ENCODE measurements at regions not wholly inside any gene's neighbourhood (a gene's known extent, or its start where the extent isn't known, plus 50 kb on each side); places are given as distances from the start of the nearest gene placed in this dataset.
"Not testable (repeated sequence)": the region's sequence is repeated elsewhere in the genome, so short reads cannot be mapped to it uniquely, and the experiment has no call there.

GRCh38 chrX:115388879-115389278 lies 99.4 kb downstream of the LUZP4 start:
- no peak for TF ChIP-seq POLR2A (IDR thresholded peaks at IDR 0.05)
- TF ChIP-seq, protein P1, sequence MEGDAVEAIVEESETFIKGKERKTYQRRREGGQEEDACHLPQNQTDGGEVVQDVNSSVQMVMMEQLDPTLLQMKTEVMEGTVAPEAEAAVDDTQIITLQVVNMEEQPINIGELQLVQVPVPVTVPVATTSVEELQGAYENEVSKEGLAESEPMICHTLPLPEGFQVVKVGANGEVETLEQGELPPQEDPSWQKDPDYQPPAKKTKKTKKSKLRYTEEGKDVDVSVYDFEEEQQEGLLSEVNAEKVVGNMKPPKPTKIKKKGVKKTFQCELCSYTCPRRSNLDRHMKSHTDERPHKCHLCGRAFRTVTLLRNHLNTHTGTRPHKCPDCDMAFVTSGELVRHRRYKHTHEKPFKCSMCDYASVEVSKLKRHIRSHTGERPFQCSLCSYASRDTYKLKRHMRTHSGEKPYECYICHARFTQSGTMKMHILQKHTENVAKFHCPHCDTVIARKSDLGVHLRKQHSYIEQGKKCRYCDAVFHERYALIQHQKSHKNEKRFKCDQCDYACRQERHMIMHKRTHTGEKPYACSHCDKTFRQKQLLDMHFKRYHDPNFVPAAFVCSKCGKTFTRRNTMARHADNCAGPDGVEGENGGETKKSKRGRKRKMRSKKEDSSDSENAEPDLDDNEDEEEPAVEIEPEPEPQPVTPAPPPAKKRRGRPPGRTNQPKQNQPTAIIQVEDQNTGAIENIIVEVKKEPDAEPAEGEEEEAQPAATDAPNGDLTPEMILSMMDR (IDR thresholded peaks at IDR 0.05): no peak
- Histone ChIP-seq H3K4me1 (no peaks in the 10 kb centered on the region), H3K27me3 (no peaks in the 10 kb centered on the region), H3K9me3 (no peaks in the 10 kb centered on the region), H3K36me3 (no peaks in the 10 kb centered on the region), H3K4me3 (no peak overlapping the region), H3K27ac (no peak overlapping the region)
- WGBS, 2 donors: 79 to 80% methylated on average over 4 of the region's 4 CpGs
- no peak for DNase-seq
- intact Hi-C loops (cut with DNase I): no loop called here

DNA sequence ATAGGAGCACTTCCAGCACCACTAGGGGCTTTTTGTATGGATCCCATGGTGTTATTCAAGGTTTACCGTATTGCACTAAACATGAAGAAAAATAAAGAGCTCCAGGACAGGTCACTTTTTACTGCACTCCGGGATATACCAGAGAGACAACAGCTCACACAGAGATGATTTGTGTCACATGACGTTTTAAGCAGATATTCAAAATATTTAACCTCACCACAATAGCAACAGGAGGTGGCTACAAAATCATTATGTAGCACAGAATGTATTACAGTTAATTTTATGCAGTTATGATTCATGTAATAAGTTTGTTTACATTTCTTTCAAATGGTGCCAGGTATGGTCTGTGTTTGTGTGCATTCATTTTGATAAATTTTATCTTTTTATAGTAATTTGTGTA lies 100.6 kb downstream of the LUZP4 start:
- Histone ChIP-seq H3K27ac (no peak overlapping the region), H3K4me1 (no peaks in the 10 kb centered on the region), H3K9me3 (no peaks in the 10 kb centered on the region), H3K36me3 (no peaks in the 10 kb centered on the region), H3K27me3 (no peaks in the 10 kb centered on the region), H3K4me3 (no peak overlapping the region)
- intact Hi-C loops (cut with DNase I): no loop called here
- no peak for DNase-seq
- TF ChIP-seq POLR2A (IDR thresholded peaks at IDR 0.05): no peak
- TF ChIP-seq, protein P1 (IDR thresholded peaks at IDR 0.05): no peak
- WGBS, 2 donors: 75 to 77% methylated on average over 2 to 3 of the region's 3 CpGs

DNA sequence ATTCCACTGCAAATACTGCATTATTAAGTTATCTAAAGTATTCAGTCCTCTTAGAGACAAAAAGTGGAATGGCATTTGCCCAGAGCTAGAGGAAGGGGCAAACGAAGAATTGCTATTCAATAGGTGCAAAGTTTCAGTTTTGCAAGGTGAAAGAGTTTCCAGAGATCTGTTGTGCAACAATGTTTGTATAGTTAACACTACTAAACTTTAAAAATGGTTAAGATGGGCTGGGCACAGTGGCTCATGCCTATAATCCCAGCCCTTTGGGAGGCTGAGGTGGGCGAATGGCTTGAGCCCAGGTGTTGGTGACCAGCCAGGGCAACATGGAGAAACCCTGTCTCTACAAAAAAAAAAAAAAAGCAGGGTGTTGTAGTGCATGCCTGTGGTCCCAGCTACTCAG lies 102.5 kb downstream of the LUZP4 start:
- Histone ChIP-seq H3K36me3 (no peaks in the 10 kb centered on the region), H3K27me3 (no peaks in the 10 kb centered on the region), H3K27ac (no peak overlapping the region), H3K9me3 (no peaks in the 10 kb centered on the region), H3K4me1 (no peaks in the 10 kb centered on the region), H3K4me3 (no peak overlapping the region)
- TF ChIP-seq POLR2A (IDR thresholded peaks at IDR 0.05): no peak
- TF ChIP-seq, protein P1 (IDR thresholded peaks at IDR 0.05): no peak
- intact Hi-C loops (cut with DNase I): no loop called here
- 46 to 54% methylated on average over 2 of the region's 2 CpGs for WGBS, 2 donors
- DNase-seq: no peak

DNA sequence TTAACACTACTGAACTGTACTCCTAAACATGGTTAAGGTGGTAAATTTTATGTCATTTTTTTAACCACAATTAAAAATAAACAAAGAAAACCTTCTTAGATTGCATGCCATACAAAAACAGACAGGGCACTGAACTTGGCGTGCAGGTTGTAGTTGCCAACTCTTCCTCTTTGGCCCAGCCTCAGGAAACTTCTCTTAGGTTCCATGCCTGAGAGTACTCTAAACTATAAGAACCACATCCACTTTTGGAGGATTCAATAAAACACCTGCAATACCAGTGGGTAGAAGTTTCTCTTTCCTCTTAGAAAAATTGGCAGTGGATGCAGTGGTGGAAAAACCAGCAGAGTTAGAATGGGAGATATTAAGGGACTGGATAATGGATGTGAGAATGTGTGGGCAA lies 103.4 kb downstream of the LUZP4 start:
- Histone ChIP-seq H3K36me3 (no peaks in the 10 kb centered on the region), H3K9me3 (no peaks in the 10 kb centered on the region), H3K4me1 (no peaks in the 10 kb centered on the region), H3K27me3 (no peaks in the 10 kb centered on the region), H3K4me3 (no peak overlapping the region), H3K27ac (no peak overlapping the region)
- TF ChIP-seq, protein P1 (IDR thresholded peaks at IDR 0.05): no peak
- TF ChIP-seq POLR2A (IDR thresholded peaks at IDR 0.05): no peak
- DNase-seq: no peak
- 60 to 86% methylated on average over 1 of the region's 1 CpG for WGBS, 2 donors
- intact Hi-C loops (cut with DNase I): no loop called here

DNA sequence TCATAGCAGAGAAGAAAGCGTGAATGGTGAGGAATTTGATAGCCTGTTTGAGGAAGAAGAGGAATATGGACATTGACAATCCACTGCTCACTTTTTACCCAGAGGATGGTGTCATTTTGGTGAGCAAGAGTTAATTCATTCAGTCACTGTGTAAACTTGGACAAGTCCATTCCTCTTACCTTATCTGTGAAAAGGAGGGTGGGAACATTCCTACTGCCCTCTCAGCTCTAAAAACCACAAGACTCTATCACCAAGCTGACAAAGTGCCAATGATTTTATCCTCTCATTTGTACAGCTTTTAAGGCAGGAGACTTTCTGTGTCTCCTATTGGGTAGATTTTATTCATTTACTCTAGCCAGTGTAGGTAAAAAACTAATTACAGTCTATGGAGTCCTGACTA lies 103.8 kb downstream of the LUZP4 start:
- no peak for DNase-seq
- intact Hi-C loops (cut with DNase I): no loop called here
- Histone ChIP-seq H3K27me3 (no peaks in the 10 kb centered on the region), H3K4me3 (no peak overlapping the region), H3K36me3 (no peaks in the 10 kb centered on the region), H3K9me3 (no peaks in the 10 kb centered on the region), H3K27ac (no peak overlapping the region), H3K4me1 (no peaks in the 10 kb centered on the region)
- TF ChIP-seq, protein P1 (IDR thresholded peaks at IDR 0.05): no peak
- no peak for TF ChIP-seq POLR2A (IDR thresholded peaks at IDR 0.05)
- WGBS, 2 donors: 50 to 80% methylated on average over 1 of the region's 1 CpG

DNA sequence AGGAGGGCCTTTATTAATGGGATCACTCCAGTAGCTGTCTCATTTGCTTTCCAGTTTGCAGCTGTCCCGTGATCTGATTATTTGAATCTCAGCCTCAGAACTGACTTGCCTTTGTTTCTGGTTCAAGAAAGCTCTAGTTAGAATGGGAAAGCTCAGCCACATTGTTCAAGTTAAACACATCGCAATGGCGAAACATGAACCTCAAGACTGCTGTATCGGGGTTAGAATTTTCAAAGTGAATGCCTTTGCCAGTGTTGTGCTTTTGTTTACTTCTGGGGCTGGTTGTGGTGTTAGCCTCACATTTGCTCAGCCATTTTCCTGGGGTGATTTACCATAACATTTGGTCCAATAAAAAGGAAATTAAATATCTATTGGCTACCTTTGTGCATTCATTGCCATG lies 105.3 kb downstream of the LUZP4 start:
- H3K9me3 ChIP-seq; H3K4me1 ChIP-seq; DNase-seq; H3K36me3 ChIP-seq; H3K27ac ChIP-seq; intact Hi-C loops (cut with DNase I); H3K27me3 ChIP-seq; H3K4me3 ChIP-seq: not testable (repeated sequence)
- WGBS, 2 donors: 74 to 96% methylated on average over 3 to 4 of the region's 4 CpGs

All from esophagus squamous epithelium (tissue), 5 donors.